ENCODE measurements at regions not wholly inside any gene's neighbourhood (a gene's known extent, or its start where the extent isn't known, plus 50 kb on each side); places are given as distances from the start of the nearest gene placed in this dataset.
"Not testable (repeated sequence)": the region's sequence is repeated elsewhere in the genome, so short reads cannot be mapped to it uniquely, and the experiment has no call there.

GRCh38 chr18:4797002-4797685 lies 342.0 kb upstream of the DLGAP1 start:
- DNase-seq (ENCODE audit: low read depth in 2 of 3, low spot score in 1 of 3) = no peak

DNA sequence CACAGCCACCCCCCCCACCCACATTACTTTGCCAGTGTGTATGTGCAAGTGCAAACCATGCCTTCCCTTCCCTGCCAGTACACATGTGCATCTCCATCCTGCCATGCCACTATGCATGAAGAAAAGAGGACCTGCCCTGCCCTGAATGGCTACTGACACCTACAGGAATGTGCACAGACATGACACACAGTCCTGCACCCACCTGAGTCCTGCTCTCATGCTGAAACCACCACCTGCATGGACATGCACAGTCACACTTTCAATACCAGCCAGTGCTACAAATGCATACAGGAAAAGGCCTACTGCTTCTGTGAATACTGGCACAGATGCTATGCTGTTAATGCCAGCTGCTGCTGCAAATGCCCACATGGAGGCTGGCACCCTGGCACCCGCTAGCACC lies 334.4 kb upstream of the DLGAP1 start:
- DNase-seq (ENCODE audit: low read depth in 2 of 3, low spot score in 1 of 3) = no peak

GRCh38 chr18:4781873-4782272 lies 326.8 kb upstream of the DLGAP1 start:
- no peak for DNase-seq (ENCODE audit: low read depth in 2 of 3, low spot score in 1 of 3)

DNA sequence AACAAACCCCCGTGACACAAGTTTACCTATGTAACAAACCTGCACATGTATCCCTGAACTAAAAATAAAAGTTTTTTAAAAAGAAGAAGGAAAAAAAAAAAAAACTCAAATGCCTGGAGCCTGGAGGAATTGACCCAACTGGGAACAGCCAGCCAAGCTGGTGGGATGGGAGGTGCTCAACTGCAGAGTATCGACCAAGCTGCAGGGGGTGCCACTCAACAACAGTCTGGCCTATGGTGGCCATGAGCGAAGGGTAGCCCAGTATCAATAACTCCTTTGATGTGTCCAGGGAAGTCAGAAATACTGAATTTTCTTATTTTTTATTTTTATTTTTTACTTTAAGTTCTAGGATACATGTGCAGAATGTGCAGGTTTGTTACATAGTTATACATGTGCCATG lies 310.3 kb upstream of the DLGAP1 start:
- no peak for DNase-seq (ENCODE audit: low read depth in 2 of 3, low spot score in 1 of 3)

GRCh38 chr18:4762330-4762729 lies 307.2 kb upstream of the DLGAP1 start:
- DNase-seq (ENCODE audit: low read depth in 2 of 3, low spot score in 1 of 3) = no peak

DNA sequence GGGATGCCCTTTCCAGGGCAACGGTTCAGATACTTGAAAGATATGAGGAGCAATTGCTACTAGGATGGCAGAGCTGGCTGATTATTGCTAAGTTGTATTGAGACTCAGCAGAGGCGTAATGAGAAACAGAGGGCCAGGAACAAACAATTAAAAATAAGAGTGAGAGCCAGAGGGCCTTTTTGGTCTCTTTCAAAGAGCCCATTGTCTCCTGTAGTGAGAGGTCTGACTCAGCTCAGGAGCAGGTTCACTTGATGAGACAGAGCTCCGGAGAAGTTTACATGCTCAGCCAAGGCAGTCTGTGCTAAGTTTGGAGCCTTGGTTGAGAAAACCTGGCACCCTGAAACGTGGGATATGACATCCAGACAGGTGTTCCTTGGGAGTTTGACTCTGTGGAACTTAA lies 303.9 kb upstream of the DLGAP1 start:
- no peak for DNase-seq (ENCODE audit: low read depth in 2 of 3, low spot score in 1 of 3)

- DNase-seq (ENCODE audit: low read depth in 2 of 3, low spot score in 1 of 3) = no peak
Observed at GRCh38 chr18:4755848-4756247, 300.7 kb upstream of the DLGAP1 start.

- not testable (repeated sequence) for DNase-seq (ENCODE audit: low read depth in 2 of 3, low spot score in 1 of 3)
Observed at GRCh38 chr18:4753151-4753550, 298.0 kb upstream of the DLGAP1 start.

- no peak for DNase-seq (ENCODE audit: low read depth in 2 of 3, low spot score in 1 of 3)
Observed at GRCh38 chr18:4751523-4751922, 296.4 kb upstream of the DLGAP1 start.

GRCh38 chr18:4750393-4751346 lies 295.6 kb upstream of the DLGAP1 start:
- no peak for DNase-seq (ENCODE audit: low read depth in 2 of 3, low spot score in 1 of 3)

DNA sequence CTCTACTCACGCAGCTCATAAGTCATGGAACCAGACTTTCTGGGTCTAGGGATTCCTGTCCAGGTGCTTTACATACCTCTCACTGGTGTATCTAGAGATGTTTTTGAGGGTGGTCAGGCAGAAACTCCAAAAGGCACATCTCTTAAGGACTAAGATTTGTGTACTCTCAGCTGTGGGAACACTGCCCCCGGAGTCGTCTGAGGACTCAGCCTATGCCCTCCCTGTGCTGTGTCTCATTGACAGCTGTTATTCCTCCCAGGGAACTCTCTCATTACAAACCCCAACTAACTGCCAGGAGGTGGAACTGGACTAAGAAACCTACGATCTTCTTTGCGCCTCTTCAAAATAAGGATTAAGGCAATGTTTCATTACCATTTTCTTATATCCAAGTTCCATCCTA lies 293.9 kb upstream of the DLGAP1 start:
- DNase-seq (ENCODE audit: low read depth in 2 of 3, low spot score in 1 of 3) = no peak

- no peak for DNase-seq (ENCODE audit: low read depth in 2 of 3, low spot score in 1 of 3)
Observed at GRCh38 chr18:4734903-4735302, 279.8 kb upstream of the DLGAP1 start.

GRCh38 chr18:4734021-4734420 lies 278.9 kb upstream of the DLGAP1 start:
- DNase-seq (ENCODE audit: low read depth in 2 of 3, low spot score in 1 of 3) = no peak

GRCh38 chr18:4721545-4721944 lies 266.4 kb upstream of the DLGAP1 start:
- DNase-seq (ENCODE audit: low read depth in 2 of 3, low spot score in 1 of 3) = no peak

- no peak for DNase-seq (ENCODE audit: low read depth in 2 of 3, low spot score in 1 of 3)
Observed at GRCh38 chr18:4720518-4720917, 265.4 kb upstream of the DLGAP1 start.

DNA sequence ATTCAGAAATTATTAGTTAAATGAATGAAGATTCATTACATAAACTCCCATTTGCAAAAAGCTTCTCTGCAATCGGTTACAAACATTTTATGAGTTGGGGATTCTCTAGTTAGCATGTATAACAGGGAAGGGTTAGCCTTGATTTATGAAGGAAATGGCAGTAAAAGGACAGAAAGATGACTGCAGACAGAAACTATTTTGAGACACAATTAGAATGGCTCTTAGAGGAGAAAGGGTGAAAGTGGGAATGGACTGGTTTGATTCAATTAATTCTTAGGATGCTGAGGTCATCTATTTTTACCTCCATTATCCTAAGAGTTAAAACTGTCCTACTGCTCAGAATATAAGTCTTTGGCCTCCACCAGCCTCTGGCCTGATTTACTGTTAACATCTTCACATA lies 250.8 kb upstream of the DLGAP1 start:
- no peak for DNase-seq (ENCODE audit: low read depth in 2 of 3, low spot score in 1 of 3)

DNA sequence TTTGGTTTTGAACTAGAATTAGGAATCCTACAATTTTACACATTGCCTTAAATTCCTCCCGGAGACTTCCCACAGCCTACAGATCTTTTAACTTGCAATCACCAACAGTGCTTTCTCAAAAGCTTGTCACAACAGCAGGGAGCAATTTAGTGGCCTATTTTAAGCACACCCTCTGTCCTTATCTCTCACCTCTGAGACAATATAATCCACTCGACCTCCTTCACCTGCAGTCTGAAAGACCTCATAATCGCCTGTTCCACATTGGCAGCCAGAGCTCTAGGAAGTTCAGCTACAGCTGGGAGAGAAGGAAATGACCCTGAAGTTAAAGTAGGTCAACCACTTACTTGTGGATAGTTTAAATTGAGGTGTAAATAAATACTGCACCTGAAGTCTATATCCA lies 249.7 kb upstream of the DLGAP1 start:
- DNase-seq (ENCODE audit: low read depth in 2 of 3, low spot score in 1 of 3) = no peak

DNA sequence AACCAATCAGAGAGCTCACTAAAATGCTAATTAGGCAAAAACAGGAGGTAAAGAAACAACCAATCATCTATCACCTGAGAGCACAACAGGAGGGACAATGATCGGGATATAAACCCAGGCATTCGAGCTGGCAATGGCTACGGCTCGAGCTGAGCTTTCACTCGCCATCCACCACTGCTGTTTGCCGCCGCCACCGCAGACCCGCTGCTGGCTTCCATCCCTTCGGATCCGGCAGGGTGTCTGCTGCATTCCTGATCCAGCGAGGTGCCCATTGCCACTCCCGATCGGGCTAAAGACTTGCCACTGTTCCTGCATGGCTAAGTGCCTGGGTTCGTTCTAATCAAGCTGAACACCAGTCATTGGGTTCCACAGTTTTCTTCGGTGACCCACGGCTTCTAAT lies 236.7 kb upstream of the DLGAP1 start:
- no peak for DNase-seq (ENCODE audit: low read depth in 2 of 3, low spot score in 1 of 3)

GRCh38 chr18:4678685-4679084 lies 223.6 kb upstream of the DLGAP1 start:
- not testable (repeated sequence) for DNase-seq (ENCODE audit: low read depth in 2 of 3, low spot score in 1 of 3)

GRCh38 chr18:4677006-4677405 lies 221.9 kb upstream of the DLGAP1 start:
- no peak for DNase-seq (ENCODE audit: low read depth in 2 of 3, low spot score in 1 of 3)

- DNase-seq (ENCODE audit: low read depth in 2 of 3, low spot score in 1 of 3) = no peak
Observed at GRCh38 chr18:4672162-4672561, 217.1 kb upstream of the DLGAP1 start.

DNA sequence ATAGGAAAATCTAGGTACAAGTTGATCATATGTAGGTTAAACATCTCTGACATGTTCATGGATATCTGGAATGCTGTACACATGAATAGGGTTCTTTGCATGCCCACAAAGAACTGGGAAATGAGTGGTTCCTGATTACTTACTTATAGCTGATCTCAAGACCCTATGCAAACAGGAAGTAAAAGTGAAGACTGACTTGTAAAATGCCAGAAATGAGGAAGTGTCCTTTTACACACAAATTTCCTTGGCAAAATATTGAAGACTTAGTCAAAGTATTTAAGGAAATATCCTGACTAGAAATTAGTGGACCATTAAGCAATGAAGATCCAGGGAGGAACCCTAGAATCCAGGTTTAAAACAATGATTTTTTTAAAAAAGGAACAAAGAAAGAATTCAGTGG lies 203.7 kb upstream of the DLGAP1 start:
- no peak for DNase-seq (ENCODE audit: low read depth in 2 of 3, low spot score in 1 of 3)

All from stimulated activated CD4-positive, alpha-beta T cell treated with anti-CD3 and anti-CD28 coated beads, Interleukin-12 subunit alpha, Interleukin-12 subunit beta, amount 100 ng/mL, for 48 hours (primary cell).